ENCODE measurements at regions not wholly inside any gene's neighbourhood (a gene's known extent, or its start where the extent isn't known, plus 50 kb on each side); places are given as distances from the start of the nearest gene placed in this dataset.

- DNase-seq (ENCODE audit: low read depth): no peak
Measured at GRCh38 chr1:30294508-30294907, 428.9 kb downstream of the MATN1 start.

GRCh38 chr1:30292451-30292850 is 430.9 kb downstream of the MATN1 start:
- no peak for DNase-seq (ENCODE audit: low read depth)

- no peak for DNase-seq (ENCODE audit: low read depth)
Measured at GRCh38 chr1:30291526-30291925, 431.9 kb downstream of the MATN1 start.

GRCh38 chr1:30290581-30290980 is 432.8 kb downstream of the MATN1 start:
- no peak for DNase-seq (ENCODE audit: low read depth)

GRCh38 chr1:30287976-30288375 is 435.4 kb downstream of the MATN1 start:
- no peak for DNase-seq (ENCODE audit: low read depth)

GRCh38 chr1:30286988-30287839 is 436.2 kb downstream of the MATN1 start:
- DNase-seq (ENCODE audit: low read depth): no peak

GRCh38 chr1:30286241-30286987 is 437.0 kb downstream of the MATN1 start:
- no peak for DNase-seq (ENCODE audit: low read depth)

- no peak for DNase-seq (ENCODE audit: low read depth)
Measured at GRCh38 chr1:30285501-30285932, 437.9 kb downstream of the MATN1 start.

- DNase-seq (ENCODE audit: low read depth): no peak
Measured at GRCh38 chr1:30284728-30285475, 438.5 kb downstream of the MATN1 start.

GRCh38 chr1:30284226-30284625 is 439.2 kb downstream of the MATN1 start:
- no peak for DNase-seq (ENCODE audit: low read depth)

GRCh38 chr1:30283199-30283962 is 440.0 kb downstream of the MATN1 start:
- no peak for DNase-seq (ENCODE audit: low read depth)

- no peak for DNase-seq (ENCODE audit: low read depth)
Measured at GRCh38 chr1:30280572-30280971, 442.8 kb downstream of the MATN1 start.

- DNase-seq (ENCODE audit: low read depth): no peak
Measured at GRCh38 chr1:30277911-30278310, 445.5 kb downstream of the MATN1 start.

- DNase-seq (ENCODE audit: low read depth): no peak
Measured at GRCh38 chr1:30277415-30277814, 446.0 kb downstream of the MATN1 start.

- DNase-seq (ENCODE audit: low read depth): no peak
Measured at GRCh38 chr1:30275926-30276764, 447.2 kb downstream of the MATN1 start.

GRCh38 chr1:30274976-30275621 is 448.3 kb downstream of the MATN1 start:
- DNase-seq (ENCODE audit: low read depth): no peak

- DNase-seq (ENCODE audit: low read depth): no peak
Measured at GRCh38 chr1:30274173-30274970, 449.0 kb downstream of the MATN1 start.

GRCh38 chr1:30273456-30273855 is 449.9 kb downstream of the MATN1 start:
- no peak for DNase-seq (ENCODE audit: low read depth)

- no peak for DNase-seq (ENCODE audit: low read depth)
Measured at GRCh38 chr1:30273021-30273325, 450.4 kb downstream of the MATN1 start.

All from M059J (cell line).